NCI-H1105 treated with DMSO at 0.1 percent for 48 hours (cell line): ENCODE measurements at regions not wholly inside any gene's neighbourhood (a gene's known extent, or its start where the extent isn't known, plus 50 kb on each side); places are given as distances from the start of the nearest gene placed in this dataset.

ENCODE experiments used
- DNase-seq: peaks from one replicate; lab custom pipeline; 2025; lab: John Stamatoyannopoulos, UW

DNA sequence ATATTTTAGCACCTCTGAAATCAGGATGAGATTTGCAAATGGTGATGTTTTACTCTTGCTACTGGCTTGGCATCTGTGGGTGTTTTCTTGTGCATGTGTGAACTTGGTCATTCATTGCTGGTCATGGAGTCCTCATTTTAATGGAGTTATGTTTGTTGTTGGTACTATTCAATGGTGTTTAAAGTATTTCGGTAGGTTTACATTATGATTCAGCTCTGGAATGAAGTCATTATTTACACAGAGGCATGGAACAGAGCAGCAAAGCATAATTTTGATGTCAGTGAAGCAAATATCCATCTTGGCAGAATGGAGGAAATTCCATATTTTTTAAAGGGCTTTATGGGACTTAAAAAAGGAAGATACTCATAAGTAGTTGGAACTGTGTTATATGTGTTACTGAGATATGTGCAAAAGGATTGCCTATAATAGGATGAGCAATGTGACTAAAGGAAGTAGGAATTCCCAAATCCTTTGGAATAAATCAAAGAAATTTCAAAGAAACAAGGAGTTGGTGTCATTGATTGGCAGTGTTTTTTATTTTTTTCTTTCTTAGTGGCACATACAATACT is 147.4 kb downstream of the ACTBL2 start:
- DNase-seq: no peak

DNA sequence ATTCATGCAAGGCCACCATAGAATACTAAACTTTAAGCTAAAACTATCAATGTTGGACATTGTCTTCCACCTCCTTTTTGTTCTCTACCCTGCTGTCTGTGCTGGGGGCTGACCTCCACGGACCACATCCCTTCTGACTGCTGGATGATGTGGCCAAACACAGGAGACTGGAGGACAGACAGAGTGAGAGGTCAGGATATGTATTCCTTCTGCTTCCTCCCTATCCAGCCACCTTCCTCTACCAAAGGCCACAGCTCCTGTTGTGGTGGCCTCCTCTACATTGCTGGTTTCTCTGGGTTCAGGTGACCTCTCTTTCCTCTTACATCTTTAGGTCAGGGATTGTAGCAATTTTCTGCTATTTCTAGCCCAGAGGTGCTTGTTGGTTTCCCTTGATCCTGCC is 148.1 kb downstream of the ACTBL2 start:
- DNase-seq: no peak

DNA sequence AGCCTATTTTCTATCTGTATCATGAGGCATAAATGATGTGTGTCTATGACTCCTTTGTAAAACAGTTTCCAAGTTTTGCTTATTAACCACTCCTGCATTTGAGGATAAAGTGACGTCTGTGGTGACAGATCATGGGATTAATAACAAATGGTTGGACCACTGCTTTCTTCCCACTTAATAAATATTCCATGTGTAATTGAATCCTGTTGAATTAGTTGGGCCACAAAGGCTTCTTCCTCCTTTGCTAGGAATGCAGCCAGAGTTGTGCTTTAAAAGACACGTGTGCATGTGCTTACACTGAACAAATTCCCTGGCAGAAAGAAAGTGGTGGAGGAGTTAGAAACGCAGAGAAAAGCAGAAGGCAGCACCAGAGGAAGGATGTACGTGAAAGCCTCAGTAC is 150.2 kb downstream of the ACTBL2 start:
- DNase-seq: no peak

DNA sequence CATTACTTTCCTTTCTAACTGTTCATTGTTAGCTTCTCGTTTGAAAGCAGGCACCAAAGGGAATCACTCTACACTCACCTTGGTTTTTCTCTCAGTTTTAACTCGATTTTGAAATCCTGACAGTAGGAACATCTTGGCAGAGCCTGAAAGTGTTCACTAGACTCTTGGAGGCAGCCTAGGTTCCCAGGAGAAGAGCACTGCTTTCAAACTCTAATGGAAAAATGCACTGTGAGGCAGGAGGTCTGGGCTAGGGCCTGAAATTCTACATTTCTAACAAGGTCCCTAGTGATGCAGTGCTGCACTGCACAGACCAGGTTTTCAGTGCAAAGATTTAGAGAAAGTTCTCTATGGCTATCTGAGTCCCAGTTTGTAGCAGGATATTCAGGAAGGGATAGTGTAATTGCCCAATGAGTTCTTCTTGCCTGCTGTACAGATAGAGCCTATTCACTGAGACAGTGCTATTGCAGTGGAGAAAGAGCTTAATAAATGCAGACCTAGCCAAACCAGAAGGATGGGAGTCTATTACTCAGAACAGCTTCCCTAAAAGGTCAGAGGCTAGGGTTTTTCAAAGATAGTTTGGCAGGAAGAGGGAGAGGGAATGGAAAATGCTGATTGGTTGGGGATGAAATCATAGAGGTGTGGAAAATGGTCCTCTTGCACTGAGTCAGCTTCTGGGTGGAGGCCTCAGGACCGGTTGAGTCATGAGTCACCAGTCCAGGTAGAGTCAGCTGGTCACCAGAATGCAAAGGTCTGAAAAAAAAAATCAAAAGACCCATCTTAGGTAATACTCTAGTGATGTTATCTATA is 153.9 kb downstream of the GPBP1 start:
- DNase-seq: no peak

DNA sequence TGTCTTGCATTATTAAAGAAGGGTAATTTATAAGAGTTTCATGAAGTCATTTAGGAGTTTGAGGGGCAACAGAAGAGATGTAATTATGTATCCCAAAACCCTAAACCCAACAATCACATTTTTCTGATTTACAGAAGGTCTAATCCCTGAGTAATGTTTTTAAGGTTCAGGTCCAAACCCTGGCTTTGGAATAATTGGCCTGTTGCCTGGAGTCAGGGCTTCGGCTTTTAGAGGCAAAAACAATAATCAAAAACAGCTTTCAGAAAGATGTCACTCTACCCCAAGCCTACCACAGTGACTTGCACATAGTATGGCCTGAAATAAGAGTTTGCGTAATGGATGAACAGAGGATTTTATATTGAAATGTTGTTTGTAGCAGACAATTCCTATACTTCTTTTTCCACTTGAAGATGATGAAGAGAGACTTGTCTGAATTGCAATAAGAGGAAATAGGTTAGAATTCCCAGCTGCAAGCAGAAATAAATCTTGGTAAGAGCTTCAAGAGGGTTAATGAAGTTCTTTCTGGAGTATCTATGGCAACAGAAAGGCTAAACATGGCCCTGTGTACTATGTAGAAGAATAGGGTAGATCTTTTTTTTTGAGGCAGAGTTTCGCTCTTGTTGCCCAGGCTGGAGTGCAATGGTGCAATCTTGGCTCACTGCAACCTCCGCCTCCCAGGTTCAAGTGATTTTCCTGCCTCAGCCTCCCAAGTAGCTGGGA is 152.0 kb downstream of the GPBP1 start:
- DNase-seq: no peak

DNA sequence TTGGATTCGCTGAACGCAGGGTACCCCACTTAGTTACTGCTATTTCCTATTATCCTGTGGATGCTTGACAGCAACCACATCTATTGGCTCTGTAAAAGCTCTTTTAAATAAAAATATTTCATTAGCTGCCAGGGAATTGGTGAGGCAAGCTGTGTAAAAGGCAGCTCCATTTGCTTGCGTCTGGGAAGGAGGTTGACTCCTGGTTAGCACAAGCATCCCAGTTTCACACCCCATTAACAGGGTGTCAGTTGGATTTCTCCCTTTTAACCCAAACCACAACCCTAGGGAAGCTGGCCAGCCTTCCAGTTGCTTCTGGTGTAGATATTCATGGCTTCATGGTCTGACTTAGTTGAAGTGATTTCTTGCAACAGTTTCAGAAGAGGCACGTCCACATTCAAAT is 151.0 kb downstream of the GPBP1 start:
- no peak for DNase-seq

DNA sequence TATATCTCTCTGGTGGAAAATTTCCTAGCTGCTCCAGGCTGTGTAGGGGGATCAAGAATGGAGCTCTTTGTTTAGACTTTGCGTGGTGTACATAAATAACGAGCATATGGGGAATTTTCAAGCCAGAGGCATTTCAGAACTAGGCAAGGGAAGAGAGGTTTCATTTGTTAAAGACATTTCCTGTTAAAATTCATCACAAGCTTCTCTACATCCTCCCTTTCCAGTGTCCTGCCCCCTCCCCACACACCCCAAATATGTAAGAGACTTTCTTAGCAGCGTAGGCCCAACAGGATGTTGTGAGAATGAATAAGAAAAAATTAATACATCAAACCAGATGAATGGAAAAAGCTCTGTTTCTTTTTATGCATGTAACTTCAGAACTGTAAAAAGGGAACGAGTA is 150.3 kb downstream of the GPBP1 start:
- no peak for DNase-seq

DNA sequence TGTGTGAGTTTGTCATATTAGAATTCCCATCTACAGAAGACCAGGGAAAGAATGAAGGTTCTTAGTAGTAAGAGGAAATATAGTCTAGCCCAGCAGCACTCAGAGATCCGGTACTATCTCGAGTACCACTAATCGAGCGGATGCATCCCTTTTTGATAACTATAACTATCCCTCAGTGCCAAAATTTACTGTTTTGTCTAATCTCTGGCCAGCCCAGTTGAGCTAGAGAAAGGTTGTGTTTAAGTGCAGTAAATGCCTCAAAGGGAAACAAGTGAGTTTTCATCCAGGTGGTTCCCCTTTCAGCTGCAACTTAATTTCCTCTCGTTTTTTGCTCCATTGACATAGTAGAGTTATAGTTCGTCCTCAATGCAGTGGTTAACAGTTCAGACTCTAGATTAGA is 146.7 kb downstream of the GPBP1 start:
- no peak for DNase-seq

DNA sequence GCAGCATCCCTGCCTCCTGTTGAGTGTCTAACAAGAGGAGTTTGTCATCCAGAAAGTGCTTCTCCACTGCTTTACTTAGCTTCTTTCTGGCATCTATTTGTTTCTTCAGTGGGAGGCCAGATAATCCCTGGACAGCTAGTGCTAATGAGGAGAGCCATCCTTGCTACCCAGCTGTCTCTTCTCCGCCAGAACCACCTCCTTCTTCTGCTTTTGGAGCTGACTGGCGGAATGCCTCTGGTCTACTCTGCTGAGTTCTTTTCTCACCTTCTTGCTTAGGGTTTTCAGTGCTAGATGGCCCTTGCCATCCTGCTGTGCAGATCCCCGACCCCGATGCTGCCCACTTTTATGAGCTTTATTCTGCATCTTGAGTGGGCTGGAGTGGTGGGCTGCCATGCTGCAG is 145.8 kb downstream of the GPBP1 start:
- no peak for DNase-seq

DNA sequence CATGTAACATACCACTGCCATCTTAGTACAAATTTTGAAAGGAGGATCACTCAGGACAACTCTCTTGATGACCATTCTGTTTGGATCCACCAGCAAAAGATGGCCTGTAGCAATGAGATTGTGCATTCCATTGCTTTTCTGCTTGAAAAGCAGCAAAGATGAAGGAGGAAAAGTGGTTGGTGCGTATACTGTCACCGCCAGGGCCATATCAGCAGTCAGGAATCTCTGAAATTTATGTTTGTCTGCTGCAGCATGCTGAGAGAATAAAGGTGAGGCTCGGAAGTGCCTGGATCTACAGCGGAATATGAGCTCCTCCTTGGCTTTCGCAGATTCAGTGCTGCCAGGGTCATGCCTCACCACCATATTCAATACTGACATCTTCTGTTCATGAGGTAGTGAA is 144.4 kb downstream of the GPBP1 start:
- no peak for DNase-seq

DNA sequence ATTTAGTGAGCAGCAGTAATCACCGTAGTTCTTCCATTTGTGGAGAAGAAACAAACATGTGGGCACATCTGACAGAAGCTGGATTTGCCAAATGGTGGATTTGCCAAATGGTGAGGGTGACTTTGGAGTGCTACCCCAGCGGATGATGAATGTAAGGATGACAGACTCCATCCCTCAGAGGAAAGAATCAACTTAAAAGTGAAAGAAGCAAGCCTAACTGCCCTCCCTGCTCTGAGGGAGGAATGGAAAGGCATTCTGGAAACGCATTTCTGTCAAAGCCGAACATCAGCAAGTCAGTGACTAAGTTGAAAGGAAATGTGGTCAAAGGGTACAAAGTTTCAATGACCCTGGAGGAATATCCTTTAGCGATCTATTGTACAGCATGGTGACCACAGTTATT is 143.5 kb downstream of the GPBP1 start:
- DNase-seq: no peak

DNA sequence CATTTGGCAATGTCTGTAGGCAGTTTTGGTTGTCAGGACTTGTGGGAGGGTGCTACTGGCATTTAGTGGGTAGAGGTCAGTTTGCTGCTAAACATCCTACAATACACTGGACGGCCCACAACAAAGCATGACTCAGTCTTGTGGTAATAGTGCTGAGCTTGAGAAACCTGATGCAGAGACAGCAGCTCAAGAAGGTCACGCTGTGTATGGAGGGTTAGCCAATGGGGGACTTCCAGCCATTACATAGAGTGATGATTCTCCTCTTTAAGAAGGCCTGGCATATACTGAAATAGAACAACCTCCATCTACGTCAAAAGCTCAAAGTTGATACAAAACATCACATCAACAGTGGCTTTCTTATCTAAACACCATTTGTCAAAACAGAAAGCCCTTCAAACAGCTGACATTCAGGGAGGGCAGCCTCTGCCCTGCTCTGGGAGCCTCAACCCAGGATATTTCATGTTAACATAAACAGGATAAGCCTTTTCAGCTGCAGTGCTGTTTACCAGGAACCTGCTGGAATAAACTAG is 143.0 kb downstream of the GPBP1 start:
- no peak for DNase-seq

DNA sequence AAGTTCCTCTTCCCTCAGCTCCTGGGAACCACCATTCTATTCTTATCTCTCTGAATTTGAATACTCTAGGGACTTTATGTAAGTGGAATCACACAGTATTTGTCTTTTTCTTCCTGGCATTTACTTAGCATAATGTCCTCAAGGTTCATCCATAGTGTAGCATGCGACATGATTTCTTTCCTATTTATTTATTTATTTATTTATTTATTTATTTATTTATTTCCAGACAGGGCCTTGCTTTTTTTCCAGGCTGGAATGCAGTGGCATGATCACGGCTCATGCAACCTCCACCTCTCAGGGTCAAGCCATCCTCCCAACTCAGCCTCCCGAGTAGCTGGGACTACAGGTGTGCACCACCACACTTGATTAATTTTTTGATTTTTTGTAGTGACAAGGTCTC is 142.1 kb downstream of the GPBP1 start:
- DNase-seq: no peak
